ENCODE measurements at regions not wholly inside any gene's neighbourhood (a gene's known extent, or its start where the extent isn't known, plus 50 kb on each side); places are given as distances from the start of the nearest gene placed in this dataset.

GRCh38 chr10:16199216-16199615, 237.6 kb upstream of the PTER start:
- TF ChIP-seq CTCF (IDR thresholded peaks at IDR 0.05), result no peak
- no peak for TF ChIP-seq POLR2A (IDR thresholded peaks at IDR 0.05)

All from ovary (tissue), 3 donors.